HG03521 (cell line): ENCODE measurements at regions not wholly inside any gene's neighbourhood (a gene's known extent, or its start where the extent isn't known, plus 50 kb on each side); places are given as distances from the start of the nearest gene placed in this dataset.
"Not testable (repeated sequence)": the region's sequence is repeated elsewhere in the genome, so short reads cannot be mapped to it uniquely, and the experiment has no call there.

ENCODE experiments used
- ATAC-seq: cut with Tn5 transposase; IDR thresholded peaks from one replicate; pipeline ENCODE4 v1.9.1; 2021; ENCODE audit warnings: mild to moderate bottlenecking, moderate library complexity; ENCODE audit not compliant: unreplicated experiment

DNA sequence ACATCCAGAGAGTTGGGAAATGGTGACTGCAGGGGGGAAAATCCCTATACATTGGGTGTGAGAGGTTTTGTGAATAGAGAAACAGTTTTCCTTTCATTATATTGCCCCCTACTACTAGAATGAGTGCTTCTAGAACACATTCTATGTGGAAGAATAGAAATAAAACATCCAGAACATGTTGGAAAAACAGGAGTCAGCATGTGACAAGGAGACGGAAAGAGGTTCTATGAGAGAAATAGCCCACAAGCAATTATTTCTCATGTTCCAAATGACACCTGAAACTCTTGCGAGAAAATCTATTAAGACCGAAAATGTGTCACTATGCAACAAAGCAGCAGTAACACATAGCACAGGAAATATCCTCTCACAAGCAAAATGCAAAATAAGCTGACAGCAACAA lies 202.7 kb upstream of the SPOPL start:
- peak; percentile 37 for ATAC-seq

DNA sequence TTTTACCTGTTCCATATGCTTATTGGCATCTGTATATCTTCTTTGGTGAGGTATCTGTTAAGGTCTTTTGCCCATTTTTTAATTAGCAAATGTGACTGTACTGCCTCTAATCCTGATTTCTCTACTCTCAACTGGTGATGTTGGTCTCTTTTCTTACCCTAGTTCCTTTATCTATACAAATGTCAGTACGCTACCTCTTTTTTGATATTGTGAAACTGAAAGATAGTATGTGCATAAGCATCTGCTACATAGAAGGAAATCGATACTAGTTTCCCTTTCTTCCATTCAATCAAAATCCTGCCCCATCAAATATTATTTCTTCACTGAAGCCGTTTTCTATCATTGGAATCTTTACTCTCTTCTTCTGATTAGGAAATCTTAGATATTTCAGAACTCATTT lies 194.9 kb upstream of the SPOPL start:
- ATAC-seq, result no peak

DNA sequence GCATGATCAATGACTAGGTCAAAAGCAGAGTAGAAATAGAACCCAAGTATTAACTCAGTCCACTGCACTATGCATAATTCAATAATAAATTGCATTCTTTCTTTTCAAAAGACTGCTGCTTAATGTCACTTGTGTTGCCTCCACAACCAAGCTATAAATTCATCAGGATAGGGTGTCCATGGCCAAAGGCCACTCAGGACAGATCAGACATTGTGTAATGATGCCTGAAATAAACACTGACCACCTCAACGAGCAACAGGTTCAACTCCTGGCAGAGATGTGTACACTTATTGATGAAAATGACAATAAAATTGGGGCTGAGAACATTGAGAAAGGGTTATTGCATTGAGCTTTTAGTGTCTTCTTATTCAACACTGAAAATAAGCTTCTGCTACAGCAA lies 194.5 kb upstream of the SPOPL start:
- no peak for ATAC-seq

DNA sequence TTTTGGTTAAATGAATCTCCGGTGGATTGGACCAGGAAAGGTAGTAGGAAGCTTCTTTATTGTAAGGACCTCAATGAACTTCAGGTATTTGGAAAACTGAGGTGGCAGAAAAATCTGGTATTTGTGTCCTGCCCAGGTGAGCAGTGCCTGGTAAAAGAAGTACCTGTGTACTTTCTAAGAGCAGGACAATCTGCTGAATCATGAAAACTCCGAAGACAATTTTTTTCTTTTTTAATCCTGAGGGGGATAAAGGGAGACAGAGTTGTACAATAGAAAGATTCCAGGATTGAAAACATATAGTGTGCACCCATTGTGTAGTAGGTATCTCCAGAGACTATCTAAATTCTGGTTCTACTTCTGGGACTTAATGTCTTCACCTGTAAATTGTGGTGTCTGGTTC lies 191.8 kb upstream of the SPOPL start:
- ATAC-seq, result no peak

DNA sequence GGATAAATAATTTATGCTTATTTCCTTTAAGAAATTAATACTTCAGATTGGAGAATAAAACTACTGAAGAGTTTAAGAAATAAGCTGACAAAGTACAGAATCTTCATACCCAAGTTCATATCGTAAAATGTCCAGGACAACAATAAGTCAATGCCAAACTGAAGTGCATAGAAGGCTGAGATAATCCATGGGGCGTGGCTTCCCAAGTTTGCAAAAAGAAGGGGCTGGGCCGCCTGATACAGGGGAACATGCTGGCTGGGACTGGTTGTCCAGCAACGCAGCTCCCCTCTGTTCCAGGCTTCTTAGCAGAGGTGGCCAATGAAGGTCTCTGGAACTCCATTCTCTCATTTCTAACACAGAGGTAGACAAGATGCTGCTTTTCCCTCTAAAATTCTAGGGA lies 189.5 kb upstream of the SPOPL start:
- ATAC-seq, result no peak

DNA sequence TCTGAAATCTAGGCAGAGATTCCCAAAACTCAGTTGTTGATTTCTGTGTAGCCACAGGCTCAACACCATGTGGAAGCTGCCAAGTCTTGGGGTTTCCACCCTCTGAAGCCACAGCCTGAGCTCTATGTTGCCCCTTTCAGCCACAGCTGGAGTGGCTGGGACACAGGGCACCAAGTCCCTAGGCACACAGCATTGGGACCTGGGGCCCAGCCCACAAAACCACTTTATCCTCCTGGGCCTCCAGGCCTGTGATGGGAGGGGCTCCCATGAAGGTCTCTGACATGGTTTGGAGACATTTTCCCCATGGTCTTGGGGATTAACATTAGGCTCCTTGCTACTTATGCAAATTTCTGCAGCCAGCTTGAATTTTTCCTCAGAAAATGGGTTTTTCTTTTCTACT lies 186.0 kb upstream of the SPOPL start:
- not testable (repeated sequence) for ATAC-seq

DNA sequence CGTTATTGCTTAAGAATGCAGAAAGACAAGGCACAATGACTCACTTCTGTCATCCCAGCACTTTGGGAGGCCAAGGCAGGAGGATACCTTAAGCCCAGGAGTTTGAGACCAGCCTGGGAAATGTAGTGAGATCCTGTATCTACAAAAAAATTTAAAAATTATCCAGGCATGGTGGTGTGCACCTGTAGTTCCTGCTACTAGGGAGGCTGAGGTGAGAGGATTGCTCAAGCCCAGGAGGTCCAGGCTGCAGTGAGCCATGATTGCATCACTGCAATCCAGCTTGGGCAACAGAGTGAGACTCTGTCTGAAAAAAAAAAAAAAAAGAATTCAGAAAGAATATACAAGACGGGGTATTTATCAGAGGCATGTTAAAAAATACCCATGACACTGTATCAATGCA lies 182.0 kb upstream of the SPOPL start:
- no peak for ATAC-seq

DNA sequence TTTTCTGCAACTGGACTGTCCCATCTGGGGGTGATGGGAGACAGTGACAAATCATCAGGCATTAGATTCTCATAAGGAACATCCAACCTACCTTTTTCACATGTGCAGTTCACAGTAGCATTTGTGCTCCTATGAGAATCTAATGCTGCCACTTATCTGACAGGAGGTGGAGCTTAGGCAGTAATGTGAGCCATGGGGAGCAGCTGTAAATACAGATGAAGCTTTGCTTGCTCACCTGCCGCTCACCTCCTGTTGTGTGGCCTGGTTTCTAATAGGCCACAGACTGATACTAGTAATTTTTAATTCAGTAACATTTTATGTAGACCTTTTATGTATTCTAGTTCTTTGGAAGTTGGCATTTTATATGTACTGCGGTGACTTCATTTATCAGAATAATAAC lies 180.1 kb upstream of the SPOPL start:
- ATAC-seq, result no peak

DNA sequence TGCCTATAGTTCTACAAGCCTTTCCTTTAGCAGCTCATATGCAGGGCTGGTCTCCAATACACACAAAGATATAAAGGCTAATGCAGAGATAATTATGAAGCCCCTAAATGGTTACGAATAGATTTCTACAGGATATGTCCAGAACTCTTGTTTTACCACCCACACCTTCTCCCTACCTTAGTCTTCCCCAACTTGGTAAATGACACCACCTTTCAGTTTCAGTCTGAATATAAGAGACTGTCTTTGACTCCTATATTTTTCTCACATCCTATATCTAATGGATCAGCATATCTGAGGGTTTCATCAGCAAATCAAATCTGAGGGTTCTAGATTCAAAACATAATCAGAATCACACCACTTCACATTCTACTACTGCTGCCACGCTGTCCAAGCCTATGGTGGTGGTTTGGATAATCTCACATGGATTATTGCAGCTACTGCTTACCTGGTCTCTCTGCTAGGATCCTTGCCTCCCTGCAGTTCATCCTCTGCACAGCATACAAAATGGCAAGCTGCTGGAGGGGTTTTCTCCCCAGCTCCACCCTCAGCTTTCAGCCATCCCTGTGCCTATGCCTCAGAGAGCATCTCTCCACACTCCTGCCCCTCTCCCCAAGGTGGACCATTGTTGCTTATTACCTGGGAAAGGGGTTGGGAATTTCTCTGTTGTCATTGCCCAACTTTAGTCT lies 178.0 kb upstream of the SPOPL start:
- no peak for ATAC-seq

DNA sequence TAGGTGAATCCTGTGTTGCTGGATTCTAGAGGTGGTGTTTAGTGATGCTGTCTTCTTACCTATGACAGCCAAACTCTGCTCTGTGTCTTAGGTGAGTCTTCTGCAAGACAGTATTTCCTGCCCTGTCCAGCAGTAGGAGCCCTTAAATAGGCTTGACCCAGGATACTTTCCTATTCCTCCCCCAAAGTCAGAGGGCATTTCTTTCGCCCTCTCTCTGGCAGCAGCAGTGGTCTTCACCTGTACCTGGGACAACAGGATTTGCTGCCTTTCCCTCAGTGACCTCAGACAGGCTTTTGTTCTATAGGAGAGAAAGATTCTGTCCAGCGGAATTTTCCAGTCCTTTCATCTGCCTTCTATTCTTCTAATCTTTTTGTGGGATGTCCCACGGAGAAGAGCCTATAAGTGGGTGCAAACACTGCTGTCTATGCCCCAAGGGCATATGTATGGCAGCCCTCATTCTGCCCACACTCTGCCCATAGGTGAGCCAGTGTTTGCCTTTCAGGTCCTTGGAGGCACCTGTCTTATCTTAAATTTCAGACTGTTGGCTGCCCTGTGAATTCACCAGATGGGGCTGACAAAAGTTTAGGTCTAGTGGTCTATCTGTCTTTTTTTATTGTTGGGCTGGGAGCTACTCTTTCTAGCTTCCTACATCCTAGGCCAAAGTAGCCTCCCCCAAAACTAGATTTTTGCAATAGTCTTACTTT lies 177.3 kb upstream of the SPOPL start:
- no peak for ATAC-seq

DNA sequence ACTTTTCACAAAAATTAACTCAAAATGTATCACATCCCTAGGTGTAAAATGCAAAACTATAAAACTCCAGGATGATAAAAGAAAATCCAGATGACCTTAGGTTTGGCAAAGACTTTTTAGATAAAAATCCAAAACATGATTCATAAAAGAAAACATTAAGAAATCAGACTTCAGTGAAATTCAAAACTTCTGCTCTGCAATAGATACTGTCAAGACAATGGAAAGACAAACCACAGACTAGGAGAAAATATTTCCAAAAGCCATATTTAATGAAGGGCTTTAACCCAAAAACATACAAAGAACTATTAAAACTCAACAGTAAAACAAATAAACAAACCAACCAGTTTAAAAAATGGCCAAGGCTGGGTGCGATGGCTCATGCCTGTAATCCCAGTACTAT lies 173.6 kb upstream of the SPOPL start:
- no peak for ATAC-seq

DNA sequence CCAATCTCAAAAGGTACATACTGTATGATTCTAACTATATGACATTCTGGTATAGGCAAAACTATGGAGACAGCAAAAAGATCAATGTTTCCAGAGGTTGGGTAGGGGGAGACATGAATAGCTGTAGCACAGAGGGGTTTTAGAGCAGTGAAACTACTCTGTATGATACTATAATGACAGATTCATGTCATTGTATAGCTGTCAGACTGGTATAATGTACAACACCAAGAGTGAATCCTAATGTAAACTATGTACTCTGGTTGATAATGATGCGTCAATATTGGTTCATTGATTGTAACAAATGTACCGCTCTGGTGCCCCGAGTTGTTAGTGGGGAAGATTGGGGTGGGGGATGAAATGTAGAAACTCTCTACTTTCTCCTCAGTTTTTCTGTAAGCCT lies 172.4 kb upstream of the SPOPL start:
- no peak for ATAC-seq

DNA sequence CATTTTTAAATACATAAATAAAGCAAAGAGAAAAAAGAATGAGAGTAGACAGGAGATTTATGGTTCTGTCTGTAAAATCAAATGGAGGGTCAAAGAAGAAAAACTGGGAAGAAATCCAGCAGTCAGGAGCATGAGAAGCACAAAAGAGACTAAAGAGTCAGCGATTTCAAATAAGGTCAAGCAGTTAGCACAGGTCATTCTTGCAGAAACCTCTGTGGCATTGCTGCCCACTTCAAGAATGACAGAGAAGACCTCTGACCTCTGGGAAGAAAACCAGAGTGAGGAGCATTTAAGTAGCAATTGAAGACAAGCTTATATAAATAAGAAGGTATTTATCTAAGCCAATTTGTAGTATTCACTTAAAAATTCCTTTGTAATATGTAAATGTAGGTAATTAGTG lies 172.0 kb upstream of the SPOPL start:
- ATAC-seq, result no peak

DNA sequence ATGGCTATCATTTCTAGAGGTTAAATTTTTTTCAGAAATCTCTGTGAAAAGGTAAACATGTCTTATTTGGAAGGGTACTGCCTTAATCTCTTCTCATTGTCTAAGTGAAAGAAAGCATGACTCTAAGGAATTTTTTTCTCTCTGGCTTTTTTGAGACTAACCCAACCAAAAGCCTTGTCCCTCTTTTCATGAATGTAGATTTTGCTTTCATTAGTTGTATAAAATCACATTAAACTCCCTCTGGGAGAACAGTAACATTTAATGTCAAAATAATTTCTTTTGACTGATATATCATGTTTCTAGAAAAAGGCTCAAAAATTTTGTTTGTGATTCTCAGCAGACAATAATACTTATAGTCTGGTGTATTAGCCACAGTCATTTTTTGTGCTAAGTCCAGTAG lies 168.4 kb upstream of the SPOPL start:
- no peak for ATAC-seq

DNA sequence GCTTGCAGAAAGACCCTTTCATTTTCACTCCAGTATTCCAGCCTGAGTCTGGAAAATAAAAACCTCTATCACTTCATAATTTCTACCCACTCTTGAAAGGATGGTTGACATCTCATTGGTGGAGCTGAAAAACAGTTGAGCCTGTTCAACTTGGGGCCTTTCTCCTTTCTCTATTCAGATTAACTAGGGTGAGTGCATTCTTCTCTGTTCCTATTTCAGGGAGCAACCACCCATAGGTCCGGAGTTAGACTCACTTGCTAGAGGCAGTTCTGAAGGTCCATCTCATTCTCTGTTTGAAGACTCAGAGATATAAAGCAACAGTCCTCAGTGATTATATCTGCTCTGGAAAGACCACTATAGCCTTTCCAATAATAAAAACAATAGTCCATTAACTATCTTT lies 167.9 kb upstream of the SPOPL start:
- no peak for ATAC-seq

DNA sequence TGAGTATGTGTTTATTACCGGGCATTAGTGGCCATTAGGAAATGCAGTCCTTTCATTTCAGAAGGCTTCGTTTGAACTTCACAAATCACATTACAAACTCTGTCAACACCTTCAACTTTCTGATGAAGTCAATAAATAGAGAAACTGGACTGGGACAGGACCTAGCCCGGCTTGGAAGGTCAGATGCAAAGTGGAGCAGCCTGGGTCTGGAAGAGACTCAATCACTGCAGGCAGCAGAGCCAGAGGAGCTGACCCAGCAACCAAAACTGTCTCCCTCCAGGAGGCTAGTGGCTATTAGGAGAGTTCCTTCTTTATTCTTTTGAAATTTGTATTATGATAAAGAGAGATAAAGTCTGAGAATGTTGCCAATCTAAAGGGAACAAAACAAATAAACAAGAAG lies 167.2 kb upstream of the SPOPL start:
- no peak for ATAC-seq

DNA sequence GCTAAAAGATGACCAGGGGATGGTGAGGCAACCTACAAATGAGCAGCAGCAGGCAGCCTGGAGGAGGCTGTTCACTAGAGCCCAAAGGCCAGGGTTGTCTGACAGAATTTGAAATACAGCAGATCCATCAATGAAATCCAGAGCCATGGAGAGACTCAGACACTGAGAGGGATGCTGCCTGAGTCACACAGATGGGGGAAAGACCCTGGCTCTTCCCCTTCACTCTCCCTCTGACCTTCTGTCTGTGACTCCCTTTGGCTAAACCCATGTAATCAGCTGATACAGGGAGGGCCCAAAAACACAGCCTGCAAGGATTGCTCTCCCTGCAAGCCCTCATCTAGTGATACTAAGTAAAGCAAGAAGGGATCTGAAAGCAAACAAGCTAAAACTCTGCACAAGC lies 166.5 kb upstream of the SPOPL start:
- ATAC-seq, result no peak

DNA sequence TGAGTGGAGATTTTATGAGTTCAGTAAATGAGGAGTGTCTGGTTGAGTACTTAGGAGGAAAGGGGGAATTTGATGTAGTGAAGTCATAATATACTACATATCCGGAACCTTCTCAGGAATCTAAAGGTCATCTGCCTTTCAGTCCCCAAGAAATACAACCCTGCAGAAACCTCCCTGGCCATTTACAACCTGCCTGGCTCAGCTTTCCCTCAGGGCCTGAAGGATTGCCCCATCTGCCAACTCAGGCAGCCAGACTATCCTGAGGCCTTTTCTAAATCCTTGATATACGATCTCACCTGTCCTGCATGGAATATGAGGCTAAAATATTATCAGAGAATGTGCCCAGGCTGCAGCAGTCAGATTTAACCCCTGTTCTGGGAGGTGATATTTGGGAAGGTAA lies 165.4 kb upstream of the SPOPL start:
- ATAC-seq, result no peak

DNA sequence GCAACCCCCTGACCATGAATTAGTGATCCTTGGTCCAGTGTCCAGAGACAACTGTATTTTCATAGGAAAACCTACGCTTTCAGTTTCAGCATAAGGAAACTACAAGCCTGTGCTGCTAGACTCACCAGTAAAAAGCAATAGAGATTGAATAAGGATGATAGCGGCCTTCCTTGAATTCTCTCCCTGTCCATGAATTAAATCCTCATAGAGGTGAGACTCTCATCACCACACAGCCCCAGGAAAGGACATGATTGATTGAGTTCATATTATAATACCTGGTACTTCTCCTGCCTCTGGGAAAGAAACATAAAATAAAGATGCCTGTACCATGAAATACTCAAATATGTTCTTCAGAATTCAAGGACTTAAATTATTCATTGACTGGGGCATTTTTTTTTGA lies 146.3 kb upstream of the SPOPL start:
- ATAC-seq, result no peak

DNA sequence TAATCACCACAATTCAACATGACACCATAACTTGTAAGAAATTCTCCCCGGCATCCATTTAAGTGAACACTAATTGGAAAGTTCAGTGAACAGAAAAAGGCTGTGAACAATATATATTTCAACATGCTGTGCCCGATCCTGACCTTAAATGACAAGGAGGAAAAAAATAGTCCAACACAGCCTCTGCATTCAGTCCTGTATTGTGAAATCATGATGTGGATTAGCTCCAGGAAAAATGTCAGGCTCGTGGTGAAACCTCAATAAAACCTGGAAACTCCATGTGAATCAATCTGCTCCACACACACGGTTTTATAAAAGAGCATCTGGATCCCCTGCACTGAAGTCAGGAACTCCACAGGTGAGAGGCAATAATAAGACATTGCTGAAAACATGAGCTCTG lies 145.4 kb upstream of the SPOPL start:
- no peak for ATAC-seq

DNA sequence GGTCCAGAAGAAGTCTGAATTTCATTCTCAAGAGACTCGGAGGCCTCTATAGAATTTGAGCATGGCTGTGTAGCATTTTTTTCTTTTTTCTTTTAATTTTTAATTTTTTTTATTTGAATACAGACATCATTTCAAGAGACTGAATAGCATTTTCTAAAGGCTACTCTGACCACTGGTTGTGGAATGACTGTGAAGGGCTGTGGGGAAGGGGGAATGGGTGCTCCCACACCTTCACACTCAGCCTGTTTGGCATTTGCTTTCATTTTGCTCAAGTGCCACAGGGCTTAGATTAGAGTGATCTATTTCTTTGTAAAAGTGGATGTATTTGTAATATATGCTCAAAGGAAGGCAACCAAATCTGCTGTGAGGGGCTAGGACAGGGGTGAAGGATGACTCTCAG lies 142.0 kb upstream of the SPOPL start:
- no peak for ATAC-seq

DNA sequence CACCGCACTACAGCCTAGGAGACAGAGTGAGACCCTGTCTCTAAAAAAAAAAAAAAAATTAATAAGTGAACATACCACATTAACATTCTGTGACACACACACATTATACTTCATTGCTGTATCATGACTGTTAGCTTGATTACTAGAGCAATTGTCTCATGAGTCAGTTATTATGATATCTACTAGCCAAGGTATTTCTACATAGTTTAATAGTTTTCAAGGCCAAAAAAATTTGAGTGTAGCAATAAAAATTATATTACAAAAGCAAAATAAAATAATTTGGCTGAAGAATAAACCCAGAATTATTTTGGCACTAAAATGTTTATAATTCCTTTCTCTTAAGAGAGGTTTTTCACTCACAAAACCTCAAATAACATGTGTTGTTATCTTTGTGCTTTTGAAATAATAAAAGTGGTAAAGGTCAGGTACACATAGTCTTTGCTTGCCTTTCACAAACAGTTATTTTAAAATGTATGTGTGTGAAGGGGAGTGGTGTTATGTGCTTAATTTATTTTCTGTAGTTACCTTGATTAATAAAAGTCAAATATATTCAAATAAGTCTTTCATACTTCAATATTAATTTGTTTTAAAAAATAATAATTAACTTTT lies 136.9 kb upstream of the SPOPL start:
- no peak for ATAC-seq

DNA sequence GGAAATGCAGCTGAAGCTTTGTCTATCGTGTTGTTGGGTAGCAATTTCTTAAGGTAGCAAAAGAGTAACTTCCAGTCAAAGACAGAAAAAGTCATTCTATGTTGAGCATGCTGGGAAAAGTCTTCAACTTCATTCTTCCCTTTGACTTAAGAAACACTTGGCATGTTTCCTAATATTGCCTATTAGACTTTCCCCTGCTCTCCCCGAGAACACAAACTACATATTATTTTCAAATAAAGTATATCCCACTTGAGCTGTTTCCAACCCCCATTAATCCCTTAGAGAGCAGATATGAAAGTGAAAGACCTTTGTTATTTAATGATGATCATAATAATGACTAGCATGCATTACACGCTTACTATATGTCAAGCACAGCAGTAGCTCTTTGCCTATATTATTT lies 136.0 kb upstream of the SPOPL start:
- no peak for ATAC-seq
